GM12873 (cell line): ENCODE measurements at regions not wholly inside any gene's neighbourhood (a gene's known extent, or its start where the extent isn't known, plus 50 kb on each side); places are given as distances from the start of the nearest gene placed in this dataset.

Source experiments
- CTCF ChIP-seq: IDR thresholded peaks from 2 replicates; pipeline ENCODE4 v1.5.1; 2012; ENCODE audit warnings: low read depth, mild to moderate bottlenecking, moderate library complexity, low read length, control low read depth; ENCODE audit not compliant: insufficient read depth; ENCODE audit errors: missing control alignments

GRCh38 chr9:30723656-30724055 is 1660.8 kb upstream of the ACO1 start:
- no peak for TF ChIP-seq CTCF

GRCh38 chr9:30732060-30732459 is 1652.4 kb upstream of the ACO1 start:
- no peak for TF ChIP-seq CTCF

- TF ChIP-seq CTCF, result no peak
Observed at GRCh38 chr9:30744871-30745270, 1639.6 kb upstream of the ACO1 start.

GRCh38 chr9:30746589-30746988 is 1637.9 kb upstream of the ACO1 start:
- TF ChIP-seq CTCF, result no peak

- TF ChIP-seq CTCF, result no peak
Observed at GRCh38 chr9:30757723-30758122, 1626.7 kb upstream of the ACO1 start.

- no peak for TF ChIP-seq CTCF
Observed at GRCh38 chr9:30758726-30759446, 1625.6 kb upstream of the ACO1 start.

GRCh38 chr9:30765318-30765717 is 1619.1 kb upstream of the ACO1 start:
- TF ChIP-seq CTCF, result no peak

GRCh38 chr9:30771163-30771708 is 1613.2 kb upstream of the ACO1 start:
- no peak for TF ChIP-seq CTCF
